HG03460 (cell line): ENCODE measurements at regions not wholly inside any gene's neighbourhood (a gene's known extent, or its start where the extent isn't known, plus 50 kb on each side); places are given as distances from the start of the nearest gene placed in this dataset.
"Not testable (repeated sequence)": the region's sequence is repeated elsewhere in the genome, so short reads cannot be mapped to it uniquely, and the experiment has no call there.

Experiments used
- ATAC-seq: cut with Tn5 transposase; IDR thresholded peaks from one replicate; pipeline ENCODE4 v1.9.1; 2021; ENCODE audit not compliant: unreplicated experiment

GRCh38 chr2:167386694-167387093, 498.4 kb downstream of the XIRP2 start:
- ATAC-seq = no peak

GRCh38 chr2:167383610-167384194, 495.4 kb downstream of the XIRP2 start:
- no peak for ATAC-seq

- no peak for ATAC-seq
Measured at GRCh38 chr2:167381349-167381748, 493.1 kb downstream of the XIRP2 start.

GRCh38 chr2:167380555-167380954, 492.3 kb downstream of the XIRP2 start:
- no peak for ATAC-seq

- no peak for ATAC-seq
Measured at GRCh38 chr2:167380094-167380493, 491.8 kb downstream of the XIRP2 start.

GRCh38 chr2:167369083-167369482, 480.8 kb downstream of the XIRP2 start:
- no peak for ATAC-seq

- ATAC-seq = no peak
Measured at GRCh38 chr2:167368371-167368770, 480.1 kb downstream of the XIRP2 start.

GRCh38 chr2:167365216-167365615, 476.9 kb downstream of the XIRP2 start:
- no peak for ATAC-seq

- ATAC-seq = no peak
Measured at GRCh38 chr2:167361426-167361825, 473.1 kb downstream of the XIRP2 start.

- no peak for ATAC-seq
Measured at GRCh38 chr2:167355821-167356220, 467.5 kb downstream of the XIRP2 start.

GRCh38 chr2:167353605-167354280, 465.5 kb downstream of the XIRP2 start:
- no peak for ATAC-seq

- no peak for ATAC-seq
Measured at GRCh38 chr2:167345559-167345958, 457.3 kb downstream of the XIRP2 start.

- no peak for ATAC-seq
Measured at GRCh38 chr2:167342769-167343168, 454.5 kb downstream of the XIRP2 start.

GRCh38 chr2:167340322-167340721, 452.0 kb downstream of the XIRP2 start:
- no peak for ATAC-seq

- ATAC-seq = no peak
Measured at GRCh38 chr2:167336213-167336612, 447.9 kb downstream of the XIRP2 start.

- no peak for ATAC-seq
Measured at GRCh38 chr2:167335541-167335992, 447.3 kb downstream of the XIRP2 start.

- ATAC-seq = no peak
Measured at GRCh38 chr2:167334146-167334742, 446.0 kb downstream of the XIRP2 start.

- ATAC-seq = no peak
Measured at GRCh38 chr2:167333245-167333644, 445.0 kb downstream of the XIRP2 start.

GRCh38 chr2:167332358-167332757, 444.1 kb downstream of the XIRP2 start:
- no peak for ATAC-seq

- no peak for ATAC-seq
Measured at GRCh38 chr2:167331636-167332232, 443.5 kb downstream of the XIRP2 start.

GRCh38 chr2:167328808-167329207, 440.5 kb downstream of the XIRP2 start:
- ATAC-seq = not testable (repeated sequence)

GRCh38 chr2:167322795-167323194, 434.5 kb downstream of the XIRP2 start:
- no peak for ATAC-seq
